ES-I3 (cell line): ENCODE measurements at regions not wholly inside any gene's neighbourhood (a gene's known extent, or its start where the extent isn't known, plus 50 kb on each side); places are given as distances from the start of the nearest gene placed in this dataset.

Experiments
- H3K36me3 ChIP-seq: 2 replicates; pipeline ENCODE4 v1.6.1; 2013; ENCODE audit warnings: mild to moderate bottlenecking, low read length, control low read depth, moderate library complexity; ENCODE audit not compliant: insufficient read depth
- H3K4me1 ChIP-seq: 2 replicates; pipeline ENCODE4 v1.6.1; 2013; ENCODE audit warnings: mild to moderate bottlenecking, control low read depth, low read length; ENCODE audit not compliant: insufficient read depth
- H3K9ac ChIP-seq: 2 replicates; pipeline ENCODE4 v1.6.1; 2013; ENCODE audit warnings: low read depth, mild to moderate bottlenecking, low read length, moderate library complexity
- H3K9me3 ChIP-seq: 2 replicates; pipeline ENCODE4 v1.6.1; 2013; ENCODE audit warnings: mild to moderate bottlenecking, low read length, moderate library complexity; ENCODE audit not compliant: control insufficient read depth, insufficient read depth

DNA sequence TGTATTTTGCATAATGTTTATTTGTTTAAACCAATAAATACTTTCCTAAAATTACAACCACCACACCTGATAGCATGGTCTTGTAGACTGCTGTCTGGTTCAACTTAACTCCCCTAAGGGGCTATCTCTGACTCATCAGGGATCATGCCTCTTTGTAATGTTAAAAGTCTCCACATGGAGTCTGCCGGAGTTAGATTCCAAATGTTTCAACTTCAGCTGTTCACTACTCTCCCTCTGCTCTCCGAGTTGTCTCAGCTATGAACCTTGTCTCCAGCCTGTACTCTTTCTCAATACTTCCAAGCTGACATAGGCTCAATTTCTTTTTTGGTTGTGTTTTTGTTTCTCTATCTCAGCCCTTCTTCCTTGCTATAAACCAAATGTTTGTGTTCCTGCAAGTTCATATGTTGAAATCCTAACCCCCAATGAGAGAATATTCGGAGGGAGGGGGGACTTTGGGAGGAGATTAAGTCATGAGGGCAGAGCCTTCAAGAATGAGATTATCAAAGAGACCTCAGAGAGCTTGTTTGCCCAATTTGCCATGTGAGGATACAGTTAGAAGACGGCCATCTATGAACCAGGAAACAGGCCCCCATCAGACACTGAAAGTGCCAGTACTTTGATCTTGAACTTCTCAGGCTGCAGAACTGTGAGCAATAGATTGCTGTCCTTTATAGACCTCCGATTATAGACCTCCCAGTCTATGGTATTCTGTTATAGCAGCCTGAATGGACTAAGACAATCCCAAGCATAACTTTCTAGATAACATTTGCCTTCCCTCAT, 858.2 kb downstream of the VRK1 start:
- no peaks in the 10 kb centered on the region for H3K36me3 ChIP-seq
- H3K9me3 ChIP-seq, result no peaks in the 10 kb centered on the region
- peaks cover 19% of the 10 kb centered on the region for H3K4me1 ChIP-seq
- H3K9ac ChIP-seq, result no peak overlapping the region

DNA sequence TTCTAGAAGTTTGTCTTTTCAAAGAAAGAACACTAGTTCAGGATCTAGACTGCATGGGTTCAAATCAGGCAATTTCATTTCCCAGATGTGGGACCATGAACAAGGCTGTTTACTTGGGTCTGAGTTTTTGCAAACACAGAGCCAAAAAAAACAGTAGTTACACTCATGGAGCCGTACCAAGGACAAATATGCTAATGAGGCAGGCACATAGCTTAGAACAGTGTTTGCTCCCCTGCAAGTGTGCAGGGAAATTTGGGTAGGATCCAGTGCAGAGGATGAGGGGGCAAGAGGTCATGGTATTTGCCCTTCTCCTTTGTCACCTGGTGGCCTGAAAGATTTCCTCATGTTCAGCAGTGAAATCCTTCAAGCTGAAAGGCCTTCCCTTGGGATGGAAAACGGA, 860.4 kb downstream of the VRK1 start:
- Histone ChIP-seq H3K9me3 (no peaks in the 10 kb centered on the region), H3K36me3 (no peaks in the 10 kb centered on the region), H3K9ac (no peak overlapping the region), H3K4me1 (peaks cover 19% of the 10 kb centered on the region)

DNA sequence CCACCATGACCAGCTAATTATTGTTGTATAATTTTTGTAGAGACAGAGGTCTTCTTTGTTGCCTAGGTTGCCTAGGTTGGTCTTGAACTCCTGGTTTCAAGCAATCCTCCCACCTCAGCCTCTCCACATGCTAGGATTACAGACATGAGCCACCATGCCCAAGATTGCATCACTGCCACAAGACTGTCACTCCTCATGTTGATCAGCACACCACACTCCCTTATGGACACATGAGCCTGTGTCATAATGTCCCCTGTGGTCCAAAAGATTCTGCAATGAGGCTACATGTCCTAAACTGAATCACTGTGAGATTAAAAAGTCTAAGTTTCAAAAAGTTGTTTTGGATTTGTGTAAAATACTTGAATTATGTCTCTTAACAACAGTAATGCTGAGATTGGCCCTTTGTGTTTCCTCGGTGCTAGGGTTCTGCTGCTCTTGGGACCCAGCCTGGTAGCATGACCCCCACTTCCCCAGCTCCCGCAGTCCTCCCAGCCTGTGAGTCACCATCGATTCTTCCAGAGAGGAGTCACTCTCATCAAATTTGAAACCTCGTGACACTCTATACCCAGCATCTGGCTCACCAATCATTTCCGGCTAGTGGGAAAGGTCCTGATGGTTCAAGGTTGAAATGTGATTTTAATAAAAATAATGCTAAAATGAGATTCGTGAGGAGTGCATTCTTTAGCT, 890.9 kb downstream of the VRK1 start:
- no peaks in the 10 kb centered on the region for H3K36me3 ChIP-seq
- no peak overlapping the region for H3K9ac ChIP-seq
- H3K9me3 ChIP-seq, result no peaks in the 10 kb centered on the region
- peaks cover 20% of the 10 kb centered on the region for H3K4me1 ChIP-seq

DNA sequence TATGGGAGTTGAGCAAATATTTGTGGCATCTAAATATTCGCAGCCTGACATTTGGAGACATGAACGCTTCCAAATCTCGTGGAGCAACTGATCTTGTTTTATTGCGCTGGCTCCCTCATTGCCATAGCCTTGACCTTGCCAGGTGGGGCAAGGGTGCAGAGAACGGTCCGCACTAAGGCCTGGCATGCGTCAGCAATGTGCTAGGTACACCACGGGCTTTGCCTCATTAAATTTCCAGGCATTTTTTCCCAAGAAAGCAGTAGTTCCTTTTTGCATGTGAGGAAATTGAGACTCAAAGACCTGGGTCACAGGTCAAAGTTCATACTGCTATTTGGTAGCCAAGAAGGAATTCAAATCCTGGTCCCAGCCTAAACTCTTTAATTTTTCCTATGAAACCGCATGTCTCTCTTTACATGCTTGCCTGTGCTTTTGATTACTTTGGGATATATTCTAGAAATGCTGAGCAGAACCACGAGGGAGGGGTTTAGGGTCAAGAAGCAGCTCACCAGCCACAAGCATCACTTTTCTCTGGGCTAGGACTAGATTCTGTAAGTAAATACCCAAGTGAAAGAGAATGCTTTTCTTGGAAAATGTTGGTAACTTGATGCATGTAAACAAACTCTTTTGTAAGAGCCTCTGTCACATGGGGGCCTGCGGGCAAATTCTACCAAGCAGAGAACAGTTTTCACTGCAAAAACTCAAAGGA, 891.6 kb downstream of the VRK1 start:
- Histone ChIP-seq H3K36me3 (no peaks in the 10 kb centered on the region), H3K9me3 (no peaks in the 10 kb centered on the region), H3K9ac (no peak overlapping the region), H3K4me1 (peaks cover 20% of the 10 kb centered on the region)

DNA sequence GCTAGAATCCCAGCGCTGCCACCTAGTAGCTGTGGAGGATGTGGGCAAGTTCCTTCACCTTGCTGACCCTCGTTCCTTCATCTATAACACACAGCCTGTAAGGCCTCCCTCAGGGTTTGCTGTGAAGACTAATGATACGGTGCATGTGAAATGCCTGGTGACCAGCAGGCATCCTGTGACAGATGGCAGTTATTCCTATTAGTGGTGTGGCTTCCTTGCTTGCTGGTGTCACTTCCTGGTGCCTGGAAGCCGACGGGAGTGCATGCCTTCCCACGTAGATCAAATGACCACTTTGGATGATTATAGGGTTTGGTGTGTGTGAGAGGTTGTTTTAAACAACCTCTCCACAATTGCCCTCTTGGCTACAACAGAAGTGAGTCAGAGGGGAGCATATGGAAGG, 894.9 kb downstream of the VRK1 start:
- peaks cover 4% of the 10 kb centered on the region; the same call in 1 of the 2 replicates for H3K4me1 ChIP-seq
- H3K36me3 ChIP-seq, result no peaks in the 10 kb centered on the region
- H3K9me3 ChIP-seq, result no peaks in the 10 kb centered on the region
- no peak overlapping the region for H3K9ac ChIP-seq

DNA sequence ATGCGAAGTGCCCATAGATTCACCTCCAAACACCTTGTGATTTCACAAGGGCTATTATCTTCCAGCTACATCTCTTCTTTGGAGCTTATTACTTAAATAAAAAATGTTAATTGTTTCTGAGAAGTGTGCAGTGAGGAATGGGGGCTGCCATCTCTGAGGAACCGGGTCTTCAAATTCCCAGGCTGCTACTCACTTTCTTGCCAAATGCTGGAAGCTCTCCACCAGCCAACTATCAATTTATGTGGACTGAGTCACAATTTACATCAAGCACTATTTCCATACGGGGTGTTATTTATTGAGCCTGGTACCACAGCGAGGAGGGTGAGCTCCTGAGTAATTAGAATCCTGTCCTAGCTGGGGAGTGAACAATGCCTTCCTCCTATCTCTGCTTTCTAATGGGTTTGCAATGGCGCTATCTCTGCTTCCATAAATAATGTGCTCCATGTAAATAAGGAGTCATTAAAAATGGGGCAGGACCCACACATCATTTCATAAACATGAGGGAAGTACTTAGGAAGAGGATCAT, 898.3 kb downstream of the VRK1 start:
- H3K9ac ChIP-seq, result no peak overlapping the region
- peaks cover 8% of the 10 kb centered on the region for H3K9me3 ChIP-seq
- no peaks in the 10 kb centered on the region for H3K36me3 ChIP-seq
- no peaks in the 10 kb centered on the region for H3K4me1 ChIP-seq

DNA sequence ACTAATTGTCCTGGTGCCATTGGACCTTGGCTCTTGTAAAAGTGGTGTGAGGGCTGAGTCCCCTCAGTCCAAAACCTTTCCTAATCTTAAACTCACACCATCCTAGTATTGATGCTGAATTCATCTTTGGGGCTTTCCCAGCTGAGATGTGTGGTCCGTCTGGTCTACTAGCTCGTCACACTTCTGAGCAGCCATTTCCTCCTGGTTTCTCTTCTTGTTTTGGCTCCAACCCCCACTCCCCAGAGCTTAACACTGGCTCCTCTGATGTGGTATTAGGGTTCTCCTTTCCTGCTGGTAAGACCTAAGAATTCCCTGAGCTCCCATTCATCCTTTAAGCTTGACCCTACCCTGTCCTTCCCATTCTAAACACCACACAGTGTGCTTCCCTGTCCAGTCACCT, 900.6 kb downstream of the VRK1 start:
- H3K9ac ChIP-seq, result no peak overlapping the region
- no peaks in the 10 kb centered on the region for H3K4me1 ChIP-seq
- H3K9me3 ChIP-seq, result peaks cover 8% of the 10 kb centered on the region
- no peaks in the 10 kb centered on the region for H3K36me3 ChIP-seq

DNA sequence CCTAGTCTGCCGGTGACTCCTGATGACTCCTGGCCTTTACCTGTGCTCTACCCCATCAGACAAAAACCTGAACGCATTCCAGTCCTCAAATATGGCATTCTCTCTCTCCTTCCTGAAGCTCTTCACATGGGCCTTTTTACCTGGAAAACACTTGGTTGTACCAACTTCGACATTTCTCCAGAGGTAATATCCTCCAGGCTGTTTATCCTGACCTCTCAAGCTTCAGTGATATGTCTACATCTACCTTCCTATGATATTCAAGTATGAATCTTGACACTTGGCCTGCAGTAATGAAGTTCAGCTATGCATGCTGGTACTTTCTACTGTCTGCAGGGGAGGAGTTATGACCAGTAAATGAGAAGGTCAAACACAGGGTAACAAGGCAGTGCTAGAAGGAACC, 901.8 kb downstream of the VRK1 start:
- Histone ChIP-seq H3K9ac (no peak overlapping the region), H3K36me3 (no peaks in the 10 kb centered on the region; the same call in 1 of the 2 replicates), H3K9me3 (peaks cover 8% of the 10 kb centered on the region), H3K4me1 (no peaks in the 10 kb centered on the region)

DNA sequence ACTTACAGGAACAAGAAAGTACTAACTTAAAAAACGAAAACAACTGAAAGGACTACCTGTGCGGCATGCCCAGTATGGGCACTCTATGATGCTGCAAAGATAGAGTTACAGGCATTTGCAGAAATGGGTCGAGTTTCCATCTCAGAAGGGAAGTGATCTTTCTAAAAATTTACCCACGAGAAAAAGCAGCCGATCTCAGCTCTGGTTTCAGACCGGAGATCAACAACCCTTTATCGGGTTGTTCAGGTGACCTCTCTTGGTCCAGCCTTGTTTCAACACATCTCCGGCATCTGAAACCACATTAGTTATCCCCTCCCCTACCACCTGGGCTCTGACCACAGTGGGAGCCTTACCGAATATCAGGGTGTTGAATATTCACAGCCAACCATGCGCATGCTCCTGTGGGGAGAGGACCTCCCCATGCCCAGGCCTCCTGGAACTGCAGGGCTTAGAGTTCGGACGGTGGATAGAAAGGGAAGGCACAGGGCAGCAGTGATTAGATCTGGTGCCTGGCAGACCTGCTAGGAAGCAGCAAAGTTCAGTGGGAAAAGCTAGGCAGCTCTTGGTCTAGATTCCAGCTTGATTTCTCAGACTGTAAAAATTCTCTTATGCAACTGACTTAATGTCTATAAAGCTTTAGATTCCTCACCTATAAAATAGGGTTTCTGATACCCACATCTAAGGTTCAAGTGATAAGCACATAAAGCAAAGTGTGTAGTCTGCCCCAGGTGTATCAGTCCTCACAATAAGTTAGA, 906.0 kb downstream of the VRK1 start:
- Histone ChIP-seq H3K36me3 (no peaks in the 10 kb centered on the region; the same call in 1 of the 2 replicates), H3K4me1 (peaks cover 10% of the 10 kb centered on the region), H3K9me3 (peaks cover 8% of the 10 kb centered on the region), H3K9ac (no peak overlapping the region)

DNA sequence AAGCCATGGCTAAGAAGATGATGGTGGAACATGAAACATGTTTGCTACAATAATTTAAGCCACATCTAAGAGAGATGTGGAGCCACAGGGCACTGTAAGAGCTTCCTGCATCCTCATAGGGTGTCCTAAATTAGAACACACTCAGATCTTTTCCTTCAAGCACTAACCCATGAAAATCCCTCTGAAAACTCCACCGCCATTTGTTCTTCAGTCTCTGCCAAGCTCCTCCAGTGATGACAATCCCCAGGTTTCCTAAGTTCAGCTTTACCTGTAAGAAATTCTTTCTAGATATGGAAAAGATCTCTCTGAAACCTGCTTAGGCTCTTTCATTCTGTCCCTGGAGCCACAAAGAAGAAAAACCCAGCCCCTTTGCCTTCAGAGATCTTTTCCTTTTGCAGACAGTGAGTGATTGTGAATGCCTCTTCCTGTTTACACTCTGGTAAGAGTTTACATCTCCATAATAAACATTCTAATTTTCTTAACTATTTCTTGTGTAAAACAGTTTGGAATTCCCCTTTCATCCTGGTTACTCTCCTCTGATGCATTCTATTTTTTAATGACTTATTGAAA, 907.2 kb downstream of the VRK1 start:
- H3K9ac ChIP-seq, result no peak overlapping the region
- peaks cover 10% of the 10 kb centered on the region for H3K4me1 ChIP-seq

DNA sequence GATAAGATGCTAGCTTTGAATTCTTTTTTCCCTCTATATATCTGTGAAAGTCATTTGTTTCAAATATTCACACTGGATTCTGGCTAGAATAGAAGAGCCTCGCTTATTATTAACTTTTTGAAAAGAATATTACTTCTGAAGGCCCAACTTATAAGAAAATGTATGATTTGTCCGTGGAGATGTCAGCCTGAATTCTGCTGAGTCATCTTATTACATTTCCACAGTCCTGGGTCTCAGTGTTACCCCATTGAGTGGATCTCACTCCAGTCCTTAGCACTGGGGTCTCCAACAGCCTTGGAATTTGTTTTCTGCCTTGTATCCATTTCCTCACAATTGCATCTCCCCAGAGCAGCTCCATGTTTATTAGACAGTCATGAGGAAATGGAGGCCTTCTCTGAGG, 907.9 kb downstream of the VRK1 start:
- H3K36me3 ChIP-seq, result no peaks in the 10 kb centered on the region; the same call in 1 of the 2 replicates

More for the DNA sequence above, 907.2 kb downstream of the VRK1 start:
- Histone ChIP-seq H3K36me3 (no peaks in the 10 kb centered on the region; the same call in 1 of the 2 replicates), H3K9me3 (peaks cover 2% of the 10 kb centered on the region)

DNA sequence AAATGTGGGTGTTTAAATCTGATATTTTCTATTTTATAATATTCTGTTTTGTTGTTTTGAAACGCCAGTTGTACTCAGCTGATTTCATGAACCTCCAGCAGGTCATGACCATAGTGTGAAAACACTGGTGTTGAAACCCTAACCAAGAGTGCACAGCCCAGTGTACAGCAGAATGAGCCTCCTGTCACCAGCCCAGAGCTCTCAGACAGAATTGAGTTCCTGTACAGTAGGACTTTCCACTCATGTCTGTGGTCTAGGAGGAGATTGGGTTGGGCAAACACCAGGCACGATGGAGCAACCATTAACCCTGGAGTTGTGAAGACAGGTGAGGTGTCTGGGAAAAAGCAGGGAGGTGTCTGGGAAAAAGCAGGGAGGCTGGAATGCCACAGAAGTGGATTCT, 908.8 kb downstream of the VRK1 start:
- Histone ChIP-seq H3K9me3 (no peaks in the 10 kb centered on the region), H3K4me1 (peaks cover 10% of the 10 kb centered on the region), H3K36me3 (no peaks in the 10 kb centered on the region; the same call in 1 of the 2 replicates), H3K9ac (no peak overlapping the region)

More for the DNA sequence above, 907.9 kb downstream of the VRK1 start:
- H3K4me1 ChIP-seq, result peaks cover 10% of the 10 kb centered on the region
- no peak overlapping the region for H3K9ac ChIP-seq
- no peaks in the 10 kb centered on the region for H3K9me3 ChIP-seq

DNA sequence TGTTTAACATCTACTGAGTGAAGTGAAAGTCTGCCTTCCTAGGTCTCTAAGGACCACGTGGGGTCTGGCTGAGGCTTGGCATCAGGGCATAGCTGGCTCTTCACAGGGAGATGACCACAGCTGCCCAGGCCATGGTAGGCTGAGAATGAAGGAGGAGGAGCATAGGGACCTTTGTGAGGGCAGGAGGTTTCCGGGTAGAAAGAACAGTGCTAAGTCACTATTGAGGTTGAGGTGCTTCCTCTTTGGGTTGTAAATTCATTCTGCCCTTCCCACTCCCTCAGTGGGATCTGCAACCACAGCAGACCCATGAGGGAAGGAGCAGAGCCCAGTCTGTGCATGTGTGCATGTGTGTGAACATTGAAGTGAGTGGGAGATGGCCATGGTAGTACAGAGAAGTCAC, 909.6 kb downstream of the VRK1 start:
- Histone ChIP-seq H3K4me1 (peaks cover 14% of the 10 kb centered on the region), H3K9ac (no peak overlapping the region), H3K9me3 (no peaks in the 10 kb centered on the region)

More for the DNA sequence above, 909.6 kb downstream of the VRK1 start:
- H3K36me3 ChIP-seq, result no peaks in the 10 kb centered on the region; the same call in 1 of the 2 replicates
